Cardiac muscle cell (in vitro differentiated cells and primary cell): ENCODE measurements at regions not wholly inside any gene's neighbourhood (a gene's known extent, or its start where the extent isn't known, plus 50 kb on each side); places are given as distances from the start of the nearest gene placed in this dataset.

Experiments used
- DNase-seq, 2 donors: peaks; one replicate each; pipeline versions ENCODE4 v3.0.0 to v3.0.0-alpha.2; 2010 to 2017; ENCODE audit warnings: low read depth in 1 of 2, low spot score in 1 of 2
- H3K27ac ChIP-seq: fragments of 200-600 bp; sonication (generic); 2 replicates; pipeline ENCODE4 v1.5.1; 2016
- H3K27me3 ChIP-seq: fragments of 200-600 bp; sonication (generic); 2 replicates; pipeline ENCODE4 v1.6.0; 2016; ENCODE audit warnings: control low read depth
- H3K36me3 ChIP-seq: fragments of 200-600 bp; sonication (generic); 2 replicates; pipeline ENCODE4 v1.5.1; 2016; ENCODE audit warnings: control low read depth
- H3K4me1 ChIP-seq: fragments of 200-600 bp; sonication (generic); 2 replicates; pipeline ENCODE4 v1.8.1; 2017; ENCODE audit warnings: low read depth, mild to moderate bottlenecking, mixed run types
- H3K4me3 ChIP-seq: fragments of 200-600 bp; sonication (generic); 2 replicates; pipeline ENCODE4 v1.5.1; 2016; ENCODE audit warnings: mild to moderate bottlenecking
- H3K9me3 ChIP-seq: fragments of 200-600 bp; sonication (generic); 2 replicates; pipeline ENCODE4 v1.5.1; 2017; ENCODE audit warnings: low read depth, mild to moderate bottlenecking, control low read depth
- CTCF ChIP-seq: IDR thresholded peaks from 2 replicates; pipeline ENCODE4 v1.5.1; 2012; ENCODE audit warnings: low read depth, mild to moderate bottlenecking, low read length

- no peak overlapping the region for H3K4me3 ChIP-seq
- no peak for TF ChIP-seq CTCF
- H3K36me3 ChIP-seq = no peaks in the 10 kb centered on the region
- no peaks in the 10 kb centered on the region for H3K27me3 ChIP-seq
- no peaks in the 10 kb centered on the region for H3K9me3 ChIP-seq
- H3K4me1 ChIP-seq = no peaks in the 10 kb centered on the region
- no peak overlapping the region for H3K27ac ChIP-seq
- DNase-seq = no peak
Observed at GRCh38 chr1:84749427-84749826, 59.2 kb upstream of the SSX2IP start.

- H3K27me3 ChIP-seq = no peaks in the 10 kb centered on the region
- H3K9me3 ChIP-seq = no peaks in the 10 kb centered on the region
- no peak overlapping the region for H3K4me3 ChIP-seq
- H3K4me1 ChIP-seq = no peaks in the 10 kb centered on the region
- no peak for DNase-seq
- no peak overlapping the region for H3K27ac ChIP-seq
- H3K36me3 ChIP-seq = no peaks in the 10 kb centered on the region
- no peak for TF ChIP-seq CTCF
Observed at GRCh38 chr1:84748364-84748763, 58.1 kb upstream of the SSX2IP start.

GRCh38 chr1:84745857-84746256, 55.6 kb upstream of the SSX2IP start:
- Histone ChIP-seq H3K36me3 (no peaks in the 10 kb centered on the region), H3K27me3 (no peaks in the 10 kb centered on the region), H3K4me1 (no peaks in the 10 kb centered on the region), H3K27ac (no peak overlapping the region), H3K4me3 (no peak overlapping the region), H3K9me3 (no peaks in the 10 kb centered on the region)
- DNase-seq = no peak
- no peak for TF ChIP-seq CTCF

- Histone ChIP-seq H3K4me1 (no peaks in the 10 kb centered on the region), H3K9me3 (no peaks in the 10 kb centered on the region)
- TF ChIP-seq CTCF = no peak
Observed at GRCh38 chr1:84743896-84744295, 53.6 kb upstream of the SSX2IP start.

GRCh38 chr1:84742653-84743052, 52.4 kb upstream of the SSX2IP start:
- Histone ChIP-seq H3K9me3 (no peaks in the 10 kb centered on the region), H3K4me3 (no peak overlapping the region), H3K27ac (no peak overlapping the region), H3K36me3 (no peaks in the 10 kb centered on the region), H3K4me1 (peaks cover 1% of the 10 kb centered on the region), H3K27me3 (no peaks in the 10 kb centered on the region)
- no peak for TF ChIP-seq CTCF
- DNase-seq = no peak

More at GRCh38 chr1:84743896-84744295, 53.6 kb upstream of the SSX2IP start:
- no peak for DNase-seq
- H3K27me3 ChIP-seq = no peaks in the 10 kb centered on the region
- no peaks in the 10 kb centered on the region for H3K36me3 ChIP-seq
- no peak overlapping the region for H3K4me3 ChIP-seq
- H3K27ac ChIP-seq = no peak overlapping the region

- H3K27ac ChIP-seq = no peak overlapping the region
- H3K36me3 ChIP-seq = no peaks in the 10 kb centered on the region
- DNase-seq = no peak
Observed at GRCh38 chr1:84740050-84740714, 49.9 kb upstream of the SSX2IP start.

More at GRCh38 chr1:84740050-84740714, 49.9 kb upstream of the SSX2IP start:
- Histone ChIP-seq H3K4me3 (no peak overlapping the region), H3K27me3 (no peaks in the 10 kb centered on the region), H3K9me3 (no peaks in the 10 kb centered on the region), H3K4me1 (peaks cover 4% of the 10 kb centered on the region)
- no peak for TF ChIP-seq CTCF
